ENCODE measurements at regions not wholly inside any gene's neighbourhood (a gene's known extent, or its start where the extent isn't known, plus 50 kb on each side); places are given as distances from the start of the nearest gene placed in this dataset.
A peak's percentile ranks its signal among the peaks of the same experiment; 100 is the strongest.

DNA sequence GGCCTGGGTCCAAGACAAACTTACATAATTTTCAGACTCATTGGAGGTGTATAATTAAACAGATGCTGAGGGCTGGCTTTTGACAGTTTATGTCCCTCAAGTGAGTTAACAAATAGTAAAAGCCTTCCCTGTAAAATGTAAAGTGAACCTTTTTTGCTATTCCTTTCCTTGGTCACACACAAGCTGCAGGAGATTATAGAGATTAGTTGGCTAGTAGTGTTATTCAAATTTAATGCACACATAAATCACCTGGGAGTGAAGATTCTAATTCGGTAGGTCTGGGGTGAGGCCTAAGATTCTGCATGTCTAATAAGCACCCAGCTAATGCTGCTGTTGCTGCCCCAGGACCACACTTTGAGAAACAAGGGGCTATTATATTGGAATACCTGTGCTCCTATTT is 206.2 kb upstream of the SSTR1 start:
- Mint-ChIP-seq H3K36me3 (no peaks in the 10 kb centered on the region), H3K27ac (no peak overlapping the region), H3K27me3 (ENCODE audit: low read depth) (peaks cover 3% of the 10 kb centered on the region; the same call in 1 of the 2 replicates), H3K4me1 (peaks cover 62% of the 10 kb centered on the region), H3K9me3 (no peaks in the 10 kb centered on the region), H3K4me3 (no peak overlapping the region)
- POLR2A ChIA-PET = no interaction called here
- CTCF ChIA-PET = no interaction called here
- ATAC-seq (no peak), DNase-seq (ENCODE audit: low spot score) (no peak)
- TF ChIP-seq TEAD1 (CRISPR knock-in tag; IDR thresholded peaks at IDR 0.05) = no peak

DNA sequence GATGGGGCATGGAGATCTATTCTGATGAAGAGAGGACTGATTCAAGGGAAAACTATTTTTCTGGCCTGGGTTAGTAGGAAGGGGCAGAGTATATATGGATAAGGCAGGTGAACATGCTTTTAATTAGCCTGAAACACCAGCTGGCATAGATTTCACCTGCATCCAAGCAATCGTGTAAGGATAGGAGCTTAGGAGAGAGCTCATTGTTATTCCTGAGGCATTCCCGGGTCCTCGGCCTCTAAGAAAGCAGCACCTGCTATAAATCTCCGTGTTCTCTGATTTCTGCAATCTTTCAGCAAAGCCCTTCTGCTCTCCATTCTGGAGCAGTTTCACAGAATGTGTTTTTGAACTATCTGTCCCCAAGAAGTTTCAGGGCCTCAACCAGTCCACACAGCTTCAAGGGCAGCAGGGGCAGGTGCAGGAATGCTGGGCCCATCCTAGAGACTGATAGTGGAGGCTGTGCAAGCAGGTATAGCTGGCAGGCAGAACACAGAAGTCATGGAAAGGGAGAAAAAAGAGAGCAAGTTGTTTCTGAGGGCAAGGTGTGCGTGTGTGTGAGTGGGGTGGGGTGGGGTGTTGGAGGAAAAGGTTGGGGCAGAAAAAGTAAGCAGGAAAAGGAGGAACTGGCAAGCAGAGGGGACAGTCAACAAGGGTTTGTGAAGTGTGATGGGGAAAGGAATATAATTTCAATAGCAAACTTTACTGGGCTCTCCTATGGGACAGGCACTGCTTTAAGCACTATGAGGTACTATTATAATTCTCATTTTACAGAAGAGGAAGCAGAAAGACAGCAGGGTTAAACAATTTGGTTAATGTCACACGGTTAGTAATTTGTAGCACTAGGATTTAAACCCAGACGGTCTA is 203.7 kb upstream of the SSTR1 start:
- no peak for TF ChIP-seq ZNF232 (CRISPR knock-in tag; IDR thresholded peaks at IDR 0.05)
- TF ChIP-seq SOX15 (CRISPR knock-in tag; IDR thresholded peaks at IDR 0.05) = no peak
- no peak for TF ChIP-seq NFATC4 (CRISPR knock-in tag; IDR thresholded peaks at IDR 0.05)
- no peak for TF ChIP-seq ZNF396 (CRISPR knock-in tag; IDR thresholded peaks at IDR 0.05; ENCODE audit: borderline replicate concordance)
- no peak for TF ChIP-seq ZNF317 (CRISPR knock-in tag; IDR thresholded peaks at IDR 0.05; ENCODE audit: borderline replicate concordance, low read depth)
- no peak for TF ChIP-seq IRF2 (CRISPR knock-in tag; IDR thresholded peaks at IDR 0.05; ENCODE audit: borderline replicate concordance, low read depth)
- TF ChIP-seq, protein P1, sequence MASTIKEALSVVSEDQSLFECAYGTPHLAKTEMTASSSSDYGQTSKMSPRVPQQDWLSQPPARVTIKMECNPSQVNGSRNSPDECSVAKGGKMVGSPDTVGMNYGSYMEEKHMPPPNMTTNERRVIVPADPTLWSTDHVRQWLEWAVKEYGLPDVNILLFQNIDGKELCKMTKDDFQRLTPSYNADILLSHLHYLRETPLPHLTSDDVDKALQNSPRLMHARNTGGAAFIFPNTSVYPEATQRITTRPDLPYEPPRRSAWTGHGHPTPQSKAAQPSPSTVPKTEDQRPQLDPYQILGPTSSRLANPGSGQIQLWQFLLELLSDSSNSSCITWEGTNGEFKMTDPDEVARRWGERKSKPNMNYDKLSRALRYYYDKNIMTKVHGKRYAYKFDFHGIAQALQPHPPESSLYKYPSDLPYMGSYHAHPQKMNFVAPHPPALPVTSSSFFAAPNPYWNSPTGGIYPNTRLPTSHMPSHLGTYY (CRISPR knock-in tag; IDR thresholded peaks at IDR 0.05) = no peak
- no peak for TF ChIP-seq JAZF1 (CRISPR knock-in tag; IDR thresholded peaks at IDR 0.05)
- TF ChIP-seq, protein P2, sequence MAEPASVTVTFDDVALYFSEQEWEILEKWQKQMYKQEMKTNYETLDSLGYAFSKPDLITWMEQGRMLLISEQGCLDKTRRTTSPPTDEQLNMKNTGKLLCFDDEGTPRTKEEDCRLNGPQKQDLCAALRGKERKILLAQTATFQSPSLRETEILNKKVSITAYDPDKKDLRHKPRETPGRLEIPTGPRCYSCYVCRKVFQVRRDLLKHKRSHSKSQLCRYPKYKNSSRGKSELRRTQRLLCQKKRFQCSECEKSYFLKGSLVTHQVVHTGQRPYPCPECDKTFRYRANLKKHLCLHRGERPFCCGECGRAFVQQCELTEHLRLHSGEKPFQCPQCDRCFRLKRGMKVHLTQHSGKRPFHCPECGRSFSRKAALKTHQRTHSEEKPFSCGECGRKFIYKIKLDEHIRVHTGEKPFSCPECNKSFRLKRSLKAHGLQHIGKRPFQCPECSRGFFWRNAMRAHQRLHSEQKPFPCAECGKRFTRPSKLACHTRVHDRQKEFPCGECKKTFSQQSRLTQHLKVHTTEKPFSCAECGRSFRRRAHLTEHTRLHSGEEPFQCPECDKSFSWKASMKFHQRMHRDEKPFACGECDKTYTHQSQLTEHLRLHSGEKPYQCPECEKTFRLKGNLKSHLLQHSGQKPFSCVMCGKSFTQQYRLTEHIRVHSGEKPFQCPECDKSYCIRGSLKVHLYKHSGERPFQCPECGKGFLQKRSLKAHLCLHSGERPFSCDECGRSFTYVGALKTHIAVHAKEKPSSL (CRISPR knock-in tag; conservative IDR thresholded peaks at IDR 0.05) = no peak
- TF ChIP-seq, protein P3, sequence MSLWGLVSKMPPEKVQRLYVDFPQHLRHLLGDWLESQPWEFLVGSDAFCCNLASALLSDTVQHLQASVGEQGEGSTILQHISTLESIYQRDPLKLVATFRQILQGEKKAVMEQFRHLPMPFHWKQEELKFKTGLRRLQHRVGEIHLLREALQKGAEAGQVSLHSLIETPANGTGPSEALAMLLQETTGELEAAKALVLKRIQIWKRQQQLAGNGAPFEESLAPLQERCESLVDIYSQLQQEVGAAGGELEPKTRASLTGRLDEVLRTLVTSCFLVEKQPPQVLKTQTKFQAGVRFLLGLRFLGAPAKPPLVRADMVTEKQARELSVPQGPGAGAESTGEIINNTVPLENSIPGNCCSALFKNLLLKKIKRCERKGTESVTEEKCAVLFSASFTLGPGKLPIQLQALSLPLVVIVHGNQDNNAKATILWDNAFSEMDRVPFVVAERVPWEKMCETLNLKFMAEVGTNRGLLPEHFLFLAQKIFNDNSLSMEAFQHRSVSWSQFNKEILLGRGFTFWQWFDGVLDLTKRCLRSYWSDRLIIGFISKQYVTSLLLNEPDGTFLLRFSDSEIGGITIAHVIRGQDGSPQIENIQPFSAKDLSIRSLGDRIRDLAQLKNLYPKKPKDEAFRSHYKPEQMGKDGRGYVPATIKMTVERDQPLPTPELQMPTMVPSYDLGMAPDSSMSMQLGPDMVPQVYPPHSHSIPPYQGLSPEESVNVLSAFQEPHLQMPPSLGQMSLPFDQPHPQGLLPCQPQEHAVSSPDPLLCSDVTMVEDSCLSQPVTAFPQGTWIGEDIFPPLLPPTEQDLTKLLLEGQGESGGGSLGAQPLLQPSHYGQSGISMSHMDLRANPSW (CRISPR knock-in tag; conservative IDR thresholded peaks at IDR 0.05; ENCODE audit: low read depth) = no peak
- no peak for TF ChIP-seq NR2C2 (CRISPR knock-in tag; IDR thresholded peaks at IDR 0.05)
- TF ChIP-seq, protein P4, sequence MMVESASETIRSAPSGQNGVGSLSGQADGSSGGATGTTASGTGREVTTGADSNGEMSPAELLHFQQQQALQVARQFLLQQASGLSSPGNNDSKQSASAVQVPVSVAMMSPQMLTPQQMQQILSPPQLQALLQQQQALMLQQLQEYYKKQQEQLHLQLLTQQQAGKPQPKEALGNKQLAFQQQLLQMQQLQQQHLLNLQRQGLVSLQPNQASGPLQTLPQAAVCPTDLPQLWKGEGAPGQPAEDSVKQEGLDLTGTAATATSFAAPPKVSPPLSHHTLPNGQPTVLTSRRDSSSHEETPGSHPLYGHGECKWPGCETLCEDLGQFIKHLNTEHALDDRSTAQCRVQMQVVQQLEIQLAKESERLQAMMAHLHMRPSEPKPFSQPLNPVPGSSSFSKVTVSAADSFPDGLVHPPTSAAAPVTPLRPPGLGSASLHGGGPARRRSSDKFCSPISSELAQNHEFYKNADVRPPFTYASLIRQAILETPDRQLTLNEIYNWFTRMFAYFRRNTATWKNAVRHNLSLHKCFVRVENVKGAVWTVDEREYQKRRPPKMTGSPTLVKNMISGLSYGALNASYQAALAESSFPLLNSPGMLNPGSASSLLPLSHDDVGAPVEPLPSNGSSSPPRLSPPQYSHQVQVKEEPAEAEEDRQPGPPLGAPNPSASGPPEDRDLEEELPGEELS (CRISPR knock-in tag; IDR thresholded peaks at IDR 0.05) = no peak
- no peak for TF ChIP-seq TP53 (CRISPR knock-in tag; IDR thresholded peaks at IDR 0.05)
- TF ChIP-seq, protein P5, sequence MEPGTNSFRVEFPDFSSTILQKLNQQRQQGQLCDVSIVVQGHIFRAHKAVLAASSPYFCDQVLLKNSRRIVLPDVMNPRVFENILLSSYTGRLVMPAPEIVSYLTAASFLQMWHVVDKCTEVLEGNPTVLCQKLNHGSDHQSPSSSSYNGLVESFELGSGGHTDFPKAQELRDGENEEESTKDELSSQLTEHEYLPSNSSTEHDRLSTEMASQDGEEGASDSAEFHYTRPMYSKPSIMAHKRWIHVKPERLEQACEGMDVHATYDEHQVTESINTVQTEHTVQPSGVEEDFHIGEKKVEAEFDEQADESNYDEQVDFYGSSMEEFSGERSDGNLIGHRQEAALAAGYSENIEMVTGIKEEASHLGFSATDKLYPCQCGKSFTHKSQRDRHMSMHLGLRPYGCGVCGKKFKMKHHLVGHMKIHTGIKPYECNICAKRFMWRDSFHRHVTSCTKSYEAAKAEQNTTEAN (CRISPR knock-in tag; IDR thresholded peaks at IDR 0.05) = no peak
- no peak for TF ChIP-seq ZNF138 (CRISPR knock-in tag; conservative IDR thresholded peaks at IDR 0.05)
- TF ChIP-seq GTF2I (CRISPR knock-in tag; conservative IDR thresholded peaks at IDR 0.05) = no peak
- no peak for TF ChIP-seq ZNF121 (CRISPR knock-in tag; IDR thresholded peaks at IDR 0.05)
- H3K4me3 Mint-ChIP-seq = no peak overlapping the region
- H3K27ac Mint-ChIP-seq = peak overlapping the region; percentile 31; the same call in 1 of the 2 replicates
- H3K4me1 Mint-ChIP-seq = peaks cover 54% of the 10 kb centered on the region
- POLR2A ChIA-PET = no interaction called here
- ATAC-seq = peak; percentile 64
- H3K36me3 Mint-ChIP-seq = no peaks in the 10 kb centered on the region
- H3K27me3 Mint-ChIP-seq (ENCODE audit: low read depth) = peaks cover 3% of the 10 kb centered on the region
- CTCF ChIA-PET = interaction anchor here (1.0 to 1.7 kb wide), 3 partner anchors 12 to 18 kb away, joined by 3 to 13 read pairs (median 4); no protein-coding TSS in a partner anchor
- no peak for DNase-seq (ENCODE audit: low spot score)
- H3K9me3 Mint-ChIP-seq = no peaks in the 10 kb centered on the region

Data from WTC11 (cell line).